A549 (cell line): ENCODE measurements at regions not wholly inside any gene's neighbourhood (a gene's known extent, or its start where the extent isn't known, plus 50 kb on each side); places are given as distances from the start of the nearest gene placed in this dataset.

Experiments used
- ATAC-seq, 2 experiments: fragments of 200-7000 bp in 1 of 2; fragments of >200 bp in 1 of 2; cut with Nextera tagmentation in 1 of 2; cut with Tn5 transposase in 1 of 2; 3 replicates each; pipeline versions ENCODE4 v1.8.0 to v1.9.1; 2018 to 2020; ENCODE audit warnings: mild to moderate bottlenecking in 1 of 2, moderate library complexity in 1 of 2
- CTCF ChIA-PET: fragments of 300-600 bp; sonication (Branson Sonifier 250); formaldehyde crosslinking; extraction: SDS; loops from one replicate; lab custom pipeline; 2021; ENCODE audit warnings: antibody characterized with exemption, inconsistent platforms; lab: Yijun Ruan, JAX
- POLR2A ChIA-PET: fragments of 350-600 bp; formaldehyde crosslinking; extraction: SDS; loops from one replicate; lab custom pipeline; 2021; ENCODE audit warnings: antibody characterized with exemption, inconsistent platforms; lab: Yijun Ruan, JAX
- DNase-seq, 2 experiments: peaks; one replicate each; pipeline versions ENCODE4 v3.0.0 to v3.0.0-alpha.2; 2011 to 2016; ENCODE audit warnings: low read depth in 1 of 2, low spot score in 1 of 2
- FAIRE-seq: peaks from 2 replicates; lab custom pipeline; 2011; peaks lifted over from hg19 to GRCh38; lab: Jason Lieb, UNC
- H3K27ac ChIP-seq, 2 experiments: fragments of >200 bp; sonication (Bioruptor Twin); formaldehyde crosslinking; 3 replicates each; pipeline ENCODE4 v1.5.1; 2016 to 2017
- H3K4me1 ChIP-seq: fragments of >200 bp; sonication (Bioruptor Twin); formaldehyde crosslinking; 3 replicates; pipeline ENCODE4 v1.6.1; 2016
- H3K4me2 ChIP-seq: fragments of >200 bp; sonication (Bioruptor Twin); formaldehyde crosslinking; 3 replicates; pipeline ENCODE4 v1.6.1; 2016
- H3K4me3 ChIP-seq: fragments of >200 bp; sonication (Bioruptor Twin); formaldehyde crosslinking; 3 replicates; pipeline ENCODE4 v1.5.1; 2016
- H3K9me3 ChIP-seq: fragments of >200 bp; sonication (Bioruptor Twin); formaldehyde crosslinking; 3 replicates; pipeline ENCODE4 v1.6.1; 2016
- ATOH8 ChIP-seq: fragments of 250-450 bp; sonication (Bioruptor Pico); IDR thresholded peaks from 2 replicates; pipeline ENCODE4 v1.5.0; 2020; ENCODE audit warnings: low read depth, mild to moderate bottlenecking, moderate library complexity
- BHLHE40 ChIP-seq: IDR thresholded peaks from 2 replicates; pipeline ENCODE4 v1.6.1; 2012; ENCODE audit warnings: low read depth, low read length, inconsistent platforms
- CBX2 ChIP-seq: fragments of 200-600 bp; sonication (generic); IDR thresholded peaks from 2 replicates; pipeline ENCODE4 v1.6.1; 2016; ENCODE audit warnings: low read depth, mild to moderate bottlenecking, borderline replicate concordance
- CEBPB ChIP-seq, 2 experiments: fragments of >200 bp in 1 of 2; sonication (Bioruptor Twin) in 1 of 2; formaldehyde crosslinking in 1 of 2; IDR thresholded peaks; 2 replicates each; pipeline ENCODE4 v1.6.1; 2012 to 2016
- CHD4 ChIP-seq: fragments of 200-600 bp; sonication (generic); IDR thresholded peaks from 2 replicates; pipeline ENCODE4 v1.6.1; 2016; ENCODE audit warnings: antibody characterized with exemption, mild to moderate bottlenecking, borderline replicate concordance
- E2F6 ChIP-seq: IDR thresholded peaks from 2 replicates; pipeline ENCODE4 v1.6.1; 2012; ENCODE audit warnings: low read depth, borderline replicate concordance
- EHF ChIP-seq: fragments of 250-450 bp; sonication (Bioruptor Pico); IDR thresholded peaks from 2 replicates; pipeline ENCODE4 v1.5.0; 2020; ENCODE audit warnings: mild to moderate bottlenecking
- ELK1 ChIP-seq: fragments of 150-350 bp; IDR thresholded peaks from 2 replicates; pipeline ENCODE4 v1.6.1; 2014; ENCODE audit warnings: low read depth, mild to moderate bottlenecking, low read length
- ESRRA ChIP-seq: fragments of 150-350 bp; IDR thresholded peaks from 2 replicates; pipeline ENCODE4 v1.6.1; 2014; ENCODE audit warnings: mild to moderate bottlenecking, low read length, borderline replicate concordance
- FOSB ChIP-seq: fragments of 250-450 bp; sonication (Bioruptor Pico); IDR thresholded peaks from 2 replicates; pipeline ENCODE4 v1.5.0; 2020; ENCODE audit warnings: mild to moderate bottlenecking, moderate library complexity
- FOXS1 ChIP-seq: fragments of 250-450 bp; sonication (Bioruptor Pico); IDR thresholded peaks from 2 replicates; pipeline ENCODE4 v1.5.0; 2020; ENCODE audit warnings: mild to moderate bottlenecking, moderate library complexity
- HES2 ChIP-seq: fragments of >200 bp; sonication (Bioruptor Twin); formaldehyde crosslinking; IDR thresholded peaks from 2 replicates; pipeline ENCODE4 v1.6.1; 2016
- HOXA7 ChIP-seq: fragments of 250-450 bp; sonication (Bioruptor Pico); IDR thresholded peaks from 2 replicates; pipeline ENCODE4 v1.5.0; 2020; ENCODE audit warnings: mild to moderate bottlenecking, moderate library complexity
- HOXB13 ChIP-seq: fragments of 250-450 bp; sonication (Bioruptor Pico); IDR thresholded peaks from 2 replicates; pipeline ENCODE4 v1.5.0; 2020; ENCODE audit warnings: low read depth, mild to moderate bottlenecking, moderate library complexity
- MAX ChIP-seq: IDR thresholded peaks from 2 replicates; pipeline ENCODE4 v1.6.1; 2012
- MAZ ChIP-seq: fragments of 150-350 bp; IDR thresholded peaks from 2 replicates; pipeline ENCODE4 v1.6.1; 2014; ENCODE audit warnings: antibody characterized with exemption, low read depth, low read length, borderline replicate concordance
- NFE2L2 ChIP-seq: fragments of 150-350 bp; conservative IDR thresholded peaks from 2 replicates; pipeline ENCODE4 v1.6.1; 2014; ENCODE audit warnings: low read length
- NPAS2 ChIP-seq: fragments of 250-450 bp; sonication (Bioruptor Pico); IDR thresholded peaks from 2 replicates; pipeline ENCODE4 v1.8.0; 2022; ENCODE audit warnings: mild to moderate bottlenecking, moderate library complexity, borderline replicate concordance
- NR3C1 ChIP-seq: fragments of >200 bp; sonication (Bioruptor Twin); formaldehyde crosslinking; IDR thresholded peaks from 3 replicates; pipeline ENCODE4 v1.6.1; 2017
- RFX5 ChIP-seq: fragments of 450-650 bp; IDR thresholded peaks from 2 replicates; pipeline ENCODE4 v1.7.1; 2014; ENCODE audit warnings: antibody characterized with exemption, mild to moderate bottlenecking, moderate library complexity
- SREBF2 ChIP-seq: fragments of 450-650 bp; IDR thresholded peaks from 2 replicates; pipeline ENCODE4 v1.6.1; 2014; ENCODE audit warnings: mild to moderate bottlenecking, moderate library complexity
- ZNF302 ChIP-seq: fragments of 250-450 bp; sonication (Bioruptor Pico); IDR thresholded peaks from 2 replicates; pipeline ENCODE4 v1.9.0; 2021; ENCODE audit warnings: inconsistent platforms, mild to moderate bottlenecking, moderate library complexity
- WGBS: methylation state at CpG from one replicate; pipeline ENCODE4 v1.1.6; 2017; ENCODE audit errors: missing lambda C conversion rate; 5-methylcytosine and 5-hydroxymethylcytosine counted together

- POLR2A ChIA-PET: no interaction called here
- H3K27ac ChIP-seq: no peak overlapping the region
- peaks cover 31% of the 10 kb centered on the region for H3K4me1 ChIP-seq
- H3K4me3 ChIP-seq: no peak overlapping the region
- DNase-seq (no peak), ATAC-seq (no peak), FAIRE-seq (no peak)
- no peak for TF ChIP-seq HOXA7 (CRISPR knock-in tag)
- no peak for TF ChIP-seq SREBF2
- no peak for TF ChIP-seq CEBPB (IDR thresholded peaks at IDR 0.05)
- TF ChIP-seq HES2: no peak
- no peak for TF ChIP-seq CHD4
- TF ChIP-seq CBX2: no peak
- TF ChIP-seq RFX5: no peak
- TF ChIP-seq HOXB13: no peak
- WGBS: 60% methylated on average over 1 of the region's 1 CpG
- no peaks in the 10 kb centered on the region for H3K9me3 ChIP-seq
- no peak overlapping the region for H3K4me2 ChIP-seq
- CTCF ChIA-PET: interaction anchor here (0.6 to 1.1 kb wide), 2 partner anchors 9 to 194 kb away, joined by 3 read pairs; no protein-coding TSS in a partner anchor
Measured at GRCh38 chr3:193971966-193972365, 164.0 kb upstream of the HES1 start.

GRCh38 chr3:193972832-193973231, 163.1 kb upstream of the HES1 start:
- TF ChIP-seq MAZ (no peak), NR3C1 (no peak), FOXS1 (CRISPR knock-in tag) (no peak)
- Histone ChIP-seq H3K9me3 (no peaks in the 10 kb centered on the region), H3K27ac (no peak overlapping the region), H3K4me1 (peaks cover 31% of the 10 kb centered on the region), H3K4me2 (no peak overlapping the region), H3K4me3 (no peak overlapping the region)
- POLR2A ChIA-PET: no interaction called here
- FAIRE-seq (no peak), DNase-seq (no peak), ATAC-seq (no peak)
- WGBS: 97% methylated on average over 3 of the region's 3 CpGs
- CTCF ChIA-PET: no interaction called here

- ChIA-PET CTCF (no interaction called here), POLR2A (no interaction called here)
- Histone ChIP-seq H3K27ac (peak overlapping the region in 1 of 2 experiments; percentile 37; a peak in 1 of 6 replicates), H3K9me3 (no peaks in the 10 kb centered on the region), H3K4me1 (peaks cover 31% of the 10 kb centered on the region), H3K4me3 (no peak overlapping the region), H3K4me2 (peak overlapping the region; percentile 23; the same call in 1 of the 3 replicates)
- FAIRE-seq (no peak), DNase-seq (no peak), ATAC-seq (peak in 1 of 2 experiments; percentile 24; a peak in 2 of 6 replicates)
- 80% methylated on average over 8 of the region's 8 CpGs for WGBS
- TF ChIP-seq ESRRA (no peak), NFE2L2 (no peak), MAX (no peak)
Measured at GRCh38 chr3:193974191-193974652, 161.7 kb upstream of the HES1 start.

GRCh38 chr3:193974671-193975535, 161.0 kb upstream of the HES1 start:
- FAIRE-seq (no peak), ATAC-seq (peak in 1 of 2 experiments; percentile 29; a peak in 2 of 6 replicates), DNase-seq (peak in 1 of 2 experiments; percentile 10)
- WGBS: 79% methylated on average over 22 of the region's 22 CpGs
- peak overlapping the region; percentile 47; the same call in 2 of the 3 replicates for H3K4me2 ChIP-seq
- no peak overlapping the region for H3K4me3 ChIP-seq
- peaks cover 31% of the 10 kb centered on the region for H3K4me1 ChIP-seq
- H3K9me3 ChIP-seq: no peaks in the 10 kb centered on the region
- TF ChIP-seq EHF (CRISPR knock-in tag) (no peak), FOSB (CRISPR knock-in tag) (no peak), MAZ (no peak), E2F6 (no peak), BHLHE40 (no peak), ZNF302 (CRISPR knock-in tag) (no peak), NPAS2 (CRISPR knock-in tag) (no peak), ATOH8 (no peak), ELK1 (no peak)
- TF ChIP-seq, all 56 proteins: peak for 0
- H3K27ac ChIP-seq: peak overlapping the region in 1 of 2 experiments; percentile 37; a peak in 1 of 6 replicates
- ChIA-PET POLR2A (no interaction called here), CTCF (no interaction called here)
